Testis (tissue), 2 donors: ENCODE measurements at regions not wholly inside any gene's neighbourhood (a gene's known extent, or its start where the extent isn't known, plus 50 kb on each side); places are given as distances from the start of the nearest gene placed in this dataset.
"Not testable (repeated sequence)": the region's sequence is repeated elsewhere in the genome, so short reads cannot be mapped to it uniquely, and the experiment has no call there.

ENCODE experiments used
- CTCF ChIP-seq, 3 experiments: fragments of 450-650 bp in 2 of 3; fragments of 200-600 bp in 1 of 3; sonication (generic) in 1 of 3; IDR thresholded peaks; one replicate each; pipeline ENCODE4 v1.5.1; 2016 to 2019; ENCODE audit warnings: antibody characterized with exemption in 3 of 3, mild to moderate bottlenecking in 2 of 3, moderate library complexity in 1 of 3
- POLR2A ChIP-seq: fragments of 450-650 bp; IDR thresholded peaks from one replicate; pipeline ENCODE4 v1.6.1; 2017; ENCODE audit warnings: antibody characterized with exemption, mild to moderate bottlenecking, moderate library complexity

GRCh38 chr16:88161623-88162275, 210.5 kb downstream of the BANP start:
- not testable (repeated sequence) for TF ChIP-seq CTCF (IDR thresholded peaks at IDR 0.05); POLR2A
